AG04450 (cell line): ENCODE measurements at regions not wholly inside any gene's neighbourhood (a gene's known extent, or its start where the extent isn't known, plus 50 kb on each side); places are given as distances from the start of the nearest gene placed in this dataset.

Experiments used
- CTCF ChIA-PET: fragments of 300-600, 350-600 bp; formaldehyde crosslinking; extraction: SDS; loops from one replicate; lab custom pipeline; 2022; ENCODE audit warnings: antibody characterized with exemption, inconsistent platforms; lab: Charles Lee
- POLR2A ChIA-PET: fragments of 350-600 bp; formaldehyde crosslinking; extraction: SDS; loops from one replicate; lab custom pipeline; 2021; ENCODE audit warnings: antibody characterized with exemption, inconsistent platforms; lab: Yijun Ruan, JAX
- DNase-seq: peaks from one replicate; pipeline ENCODE4 v3.0.0-alpha.2; 2011; ENCODE audit warnings: low read depth, low spot score
- H3K27ac ChIP-seq: one replicate; pipeline ENCODE4 v1.5.1; 2012; ENCODE audit warnings: low read depth, low read length, control low read depth
- H3K27me3 ChIP-seq: one replicate; pipeline ENCODE4 v1.6.0; 2012; ENCODE audit warnings: low read length; ENCODE audit not compliant: control insufficient read depth, insufficient read depth
- H3K4me3 ChIP-seq: 2 replicates; pipeline ENCODE4 v1.5.1; 2011; ENCODE audit warnings: mild to moderate bottlenecking, low read depth, low read length, control low read depth
- H3K9me3 ChIP-seq: 2 replicates; pipeline ENCODE4 v1.5.1; 2012; ENCODE audit warnings: low read length; ENCODE audit not compliant: control insufficient read depth, insufficient read depth
- CTCF ChIP-seq: IDR thresholded peaks from 2 replicates; pipeline ENCODE4 v1.5.1; 2011; ENCODE audit warnings: low read depth, low read length, control low read depth, inconsistent platforms

GRCh38 chr2:238584617-238585016 is 157.9 kb downstream of the ASB1 start:
- no peak overlapping the region for H3K27ac ChIP-seq
- TF ChIP-seq CTCF, result no peak
- POLR2A ChIA-PET, result no interaction called here
- DNase-seq, result no peak
- no peak overlapping the region for H3K4me3 ChIP-seq
- no peaks in the 10 kb centered on the region; the same call in 1 of the 2 replicates for H3K9me3 ChIP-seq
- peaks cover 7% of the 10 kb centered on the region for H3K27me3 ChIP-seq
- CTCF ChIA-PET, result no interaction called here

GRCh38 chr2:238585836-238586821 is 159.4 kb downstream of the ASB1 start:
- Histone ChIP-seq H3K27ac (no peak overlapping the region), H3K9me3 (no peaks in the 10 kb centered on the region; the same call in 1 of the 2 replicates), H3K4me3 (no peak overlapping the region), H3K27me3 (peaks cover 9% of the 10 kb centered on the region)
- POLR2A ChIA-PET, result no interaction called here
- no peak for TF ChIP-seq CTCF
- CTCF ChIA-PET, result no interaction called here
- DNase-seq, result no peak

- H3K9me3 ChIP-seq, result no peaks in the 10 kb centered on the region; the same call in 1 of the 2 replicates
- peaks cover 9% of the 10 kb centered on the region for H3K27me3 ChIP-seq
- TF ChIP-seq CTCF, result no peak
- no peak overlapping the region for H3K4me3 ChIP-seq
- POLR2A ChIA-PET, result no interaction called here
- DNase-seq, result no peak
- CTCF ChIA-PET, result no interaction called here
- no peak overlapping the region for H3K27ac ChIP-seq
These were observed 160.4 kb downstream of the ASB1 start for GRCh38 chr2:238586931-238587775.

GRCh38 chr2:238587776-238588660 is 161.3 kb downstream of the ASB1 start:
- CTCF ChIA-PET, result no interaction called here
- no peak for TF ChIP-seq CTCF
- Histone ChIP-seq H3K4me3 (no peak overlapping the region), H3K27ac (no peak overlapping the region), H3K9me3 (no peaks in the 10 kb centered on the region; the same call in 1 of the 2 replicates), H3K27me3 (peaks cover 7% of the 10 kb centered on the region)
- no peak for DNase-seq
- POLR2A ChIA-PET, result no interaction called here
